ENCODE measurements at regions not wholly inside any gene's neighbourhood (a gene's known extent, or its start where the extent isn't known, plus 50 kb on each side); places are given as distances from the start of the nearest gene placed in this dataset.

- DNase-seq, result no peak
Observed at GRCh38 chr7:125661006-125661405, 731.4 kb upstream of the POT1 start.

GRCh38 chr7:125654076-125654475 is 724.5 kb upstream of the POT1 start:
- no peak for DNase-seq

GRCh38 chr7:125651823-125652528 is 722.4 kb upstream of the POT1 start:
- DNase-seq, result no peak

GRCh38 chr7:125648543-125648942 is 718.9 kb upstream of the POT1 start:
- no peak for DNase-seq

GRCh38 chr7:125645770-125646169 is 716.1 kb upstream of the POT1 start:
- DNase-seq, result no peak

- peak; percentile 9 for DNase-seq
Observed at GRCh38 chr7:125644109-125644508, 714.5 kb upstream of the POT1 start.

GRCh38 chr7:125643302-125643701 is 713.7 kb upstream of the POT1 start:
- no peak for DNase-seq

- no peak for DNase-seq
Observed at GRCh38 chr7:125641884-125642283, 712.3 kb upstream of the POT1 start.

GRCh38 chr7:125636320-125636962 is 706.8 kb upstream of the POT1 start:
- DNase-seq, result no peak

GRCh38 chr7:125618516-125618915 is 688.9 kb upstream of the POT1 start:
- no peak for DNase-seq

GRCh38 chr7:125611582-125611981 is 682.0 kb upstream of the POT1 start:
- DNase-seq, result no peak

- no peak for DNase-seq
Observed at GRCh38 chr7:125606671-125607070, 677.0 kb upstream of the POT1 start.

GRCh38 chr7:125605241-125605640 is 675.6 kb upstream of the POT1 start:
- DNase-seq, result no peak

- DNase-seq, result no peak
Observed at GRCh38 chr7:125602441-125602840, 672.8 kb upstream of the POT1 start.

GRCh38 chr7:125599387-125599786 is 669.8 kb upstream of the POT1 start:
- DNase-seq, result no peak

- DNase-seq, result no peak
Observed at GRCh38 chr7:125592331-125592730, 662.7 kb upstream of the POT1 start.

GRCh38 chr7:125573126-125573525 is 643.5 kb upstream of the POT1 start:
- DNase-seq, result no peak

GRCh38 chr7:125572414-125572813 is 642.8 kb upstream of the POT1 start:
- no peak for DNase-seq

- DNase-seq, result no peak
Observed at GRCh38 chr7:125568799-125569198, 639.2 kb upstream of the POT1 start.

GRCh38 chr7:125567686-125568085 is 638.1 kb upstream of the POT1 start:
- DNase-seq, result no peak

- no peak for DNase-seq
Observed at GRCh38 chr7:125563964-125564529, 634.4 kb upstream of the POT1 start.

- DNase-seq, result no peak
Observed at GRCh38 chr7:125563557-125563956, 633.9 kb upstream of the POT1 start.

- no peak for DNase-seq
Observed at GRCh38 chr7:125561006-125561405, 631.4 kb upstream of the POT1 start.

- no peak for DNase-seq
Observed at GRCh38 chr7:125559921-125560320, 630.3 kb upstream of the POT1 start.

GRCh38 chr7:125555916-125556315 is 626.3 kb upstream of the POT1 start:
- DNase-seq, result no peak

Data from NCI-H510A treated with DMSO at 0.1 percent for 48 hours (cell line).